Neuronal stem cell (in vitro differentiated cells): ENCODE measurements at regions not wholly inside any gene's neighbourhood (a gene's known extent, or its start where the extent isn't known, plus 50 kb on each side); places are given as distances from the start of the nearest gene placed in this dataset.

ENCODE experiments used
- DNase-seq: peaks from one replicate; pipeline ENCODE4 v3.0.0-alpha.2; 2013; ENCODE audit warnings: low spot score
- H2AFZ ChIP-seq: one replicate; pipeline ENCODE4 v1.6.1; 2013; ENCODE audit warnings: mild to moderate bottlenecking, low read length, inconsistent platforms
- H2AK5ac ChIP-seq: 2 replicates; pipeline ENCODE4 v1.6.1; 2013; ENCODE audit warnings: low read depth, mild to moderate bottlenecking, inconsistent platforms, low read length, moderate library complexity, mixed read lengths
- H2BK120ac ChIP-seq: 2 replicates; pipeline ENCODE4 v1.6.1; 2013; ENCODE audit warnings: low read depth, mild to moderate bottlenecking, inconsistent platforms, low read length, moderate library complexity, mixed read lengths
- H2BK12ac ChIP-seq: one replicate; pipeline ENCODE4 v1.6.1; 2013; ENCODE audit warnings: low read length, inconsistent platforms
- H2BK15ac ChIP-seq: 2 replicates; pipeline ENCODE4 v1.6.1; 2013; ENCODE audit warnings: mild to moderate bottlenecking, low read length, inconsistent platforms, mixed read lengths
- H2BK5ac ChIP-seq: one replicate; pipeline ENCODE4 v1.6.1; 2013; ENCODE audit warnings: inconsistent platforms, mild to moderate bottlenecking, low read length, moderate library complexity
- H3K14ac ChIP-seq: one replicate; pipeline ENCODE4 v1.6.1; 2013; ENCODE audit warnings: low read length, inconsistent platforms
- H3K18ac ChIP-seq: 2 replicates; pipeline ENCODE4 v1.6.1; 2013; ENCODE audit warnings: low read length, inconsistent platforms
- H3K23ac ChIP-seq: 2 replicates; pipeline ENCODE4 v1.6.1; 2013; ENCODE audit warnings: low read depth, mild to moderate bottlenecking, mixed read lengths, low read length, inconsistent platforms; ENCODE audit not compliant: poor library complexity
- H3K27ac ChIP-seq: replicated peaks from 3 replicates; pipeline ENCODE4 v1.5.1; 2013; ENCODE audit warnings: low read length, inconsistent platforms
- H3K27me3 ChIP-seq, 3 experiments: 2 replicates each; pipeline ENCODE4 v1.6.1; 2013; ENCODE audit warnings: low read length in 3 of 3, mild to moderate bottlenecking in 2 of 3, inconsistent platforms in 1 of 3, low read depth in 1 of 3, mixed read lengths in 1 of 3, moderate library complexity in 1 of 3; ENCODE audit not compliant: control insufficient read depth in 3 of 3, insufficient read depth in 3 of 3
- H3K36me3 ChIP-seq, 2 donors: replicated peaks in 1 of 2; 2 replicates each; pipeline ENCODE4 v1.6.1; 2013; ENCODE audit warnings: low read length in 2 of 2; ENCODE audit not compliant: control insufficient read depth in 2 of 2, insufficient read depth in 2 of 2
- H3K4ac ChIP-seq: 2 replicates; pipeline ENCODE4 v1.6.1; 2013; ENCODE audit warnings: inconsistent platforms, mild to moderate bottlenecking, low read length, moderate library complexity
- H3K4me1 ChIP-seq, 2 donors: 1 replicate in 1 of 2; 2 replicates in 1 of 2; pipeline ENCODE4 v1.6.1; 2013; ENCODE audit warnings: low read length in 2 of 2, low read depth in 1 of 2; ENCODE audit not compliant: control insufficient read depth in 2 of 2, insufficient read depth in 1 of 2
- H3K4me2 ChIP-seq: one replicate; pipeline ENCODE4 v1.6.1; 2013; ENCODE audit warnings: mild to moderate bottlenecking, low read length, inconsistent platforms; ENCODE audit not compliant: insufficient read depth, poor library complexity, severe bottlenecking
- H3K4me3 ChIP-seq, 2 donors: 2 replicates each; pipeline ENCODE4 v1.5.1; 2013; ENCODE audit warnings: low read length in 2 of 2, mild to moderate bottlenecking in 2 of 2, inconsistent platforms in 1 of 2, moderate library complexity in 1 of 2
- H3K79me1 ChIP-seq: one replicate; pipeline ENCODE4 v1.6.1; 2013; ENCODE audit warnings: low read depth, mild to moderate bottlenecking, inconsistent platforms, low read length, moderate library complexity
- H3K9ac ChIP-seq: one replicate; pipeline ENCODE4 v1.6.1; 2013; ENCODE audit warnings: mild to moderate bottlenecking, low read depth, low read length, inconsistent platforms; ENCODE audit not compliant: poor library complexity
- H3K9me3 ChIP-seq, 2 donors: replicated peaks in 1 of 2; 2 replicates each; pipeline versions ENCODE3 to v1.6.1; 2013; ENCODE audit warnings: low read length in 2 of 2, mild to moderate bottlenecking in 2 of 2, inconsistent platforms in 1 of 2, low read depth in 1 of 2, mixed read lengths in 1 of 2, moderate library complexity in 1 of 2; ENCODE audit not compliant: control insufficient read depth in 2 of 2, insufficient read depth in 1 of 2
- H4K8ac ChIP-seq: one replicate; pipeline ENCODE4 v1.6.1; 2013; ENCODE audit warnings: low read depth, mild to moderate bottlenecking, inconsistent platforms, low read length, moderate library complexity
- H4K91ac ChIP-seq: one replicate; pipeline ENCODE4 v1.6.1; 2013; ENCODE audit warnings: low read length, low read depth, mild to moderate bottlenecking, inconsistent platforms; ENCODE audit not compliant: poor library complexity
- WGBS, 2 donors: extraction: QIAGEN DNeasy Blood & Tissue Kit; methylation state at CpG; one replicate each; pipeline ENCODE4 v1.1.7; 2013; ENCODE audit warnings: missing lambda C conversion rate in 2 of 2, mixed read lengths in 1 of 2; ENCODE audit not compliant: insufficient read length in 2 of 2, insufficient replicate concordance in 1 of 2; ENCODE audit errors: extremely low coverage in 2 of 2; 5-methylcytosine and 5-hydroxymethylcytosine counted together

GRCh38 chr7:46649876-46650275 is 728.8 kb upstream of the IGFBP3 start:
- H3K79me1 ChIP-seq = no peaks in the 10 kb centered on the region
- H2BK12ac ChIP-seq = no peak overlapping the region
- no peak overlapping the region for H2BK15ac ChIP-seq
- no peaks in the 10 kb centered on the region for H3K27me3 ChIP-seq
- H3K4ac ChIP-seq = no peak overlapping the region
- no peak for DNase-seq
- no peak overlapping the region for H3K18ac ChIP-seq
- no peak overlapping the region for H4K91ac ChIP-seq
- no peak overlapping the region for H3K23ac ChIP-seq
- no peak overlapping the region for H2BK120ac ChIP-seq
- H3K4me3 ChIP-seq = no peak overlapping the region
- H3K9ac ChIP-seq = no peak overlapping the region
- H2BK5ac ChIP-seq = no peak overlapping the region
- peaks cover 0 to 6% of the 10 kb centered on the region in 2 donors for H3K4me1 ChIP-seq
- H3K27ac ChIP-seq = no peak overlapping the region
- no peak overlapping the region for H2AK5ac ChIP-seq
- no peak overlapping the region for H3K4me2 ChIP-seq
- H3K36me3 ChIP-seq = no peaks in the 10 kb centered on the region
- no peak overlapping the region for H4K8ac ChIP-seq
- H3K14ac ChIP-seq = no peak overlapping the region
- no CpG with 5 or more reads among the region's 2 CpGs for WGBS, 2 donors
- no peaks in the 10 kb centered on the region for H3K9me3 ChIP-seq
- no peak overlapping the region for H2AFZ ChIP-seq

GRCh38 chr7:46637793-46638735 is 717.0 kb upstream of the IGFBP3 start:
- H2AK5ac ChIP-seq = no peak overlapping the region
- no peak overlapping the region for H3K27ac ChIP-seq
- H2BK15ac ChIP-seq = peak overlapping the region; percentile 63
- no peak for DNase-seq
- H3K36me3 ChIP-seq = no peaks in the 10 kb centered on the region
- H3K14ac ChIP-seq = no peak overlapping the region
- H2BK5ac ChIP-seq = no peak overlapping the region
- H3K4me3 ChIP-seq = no peak overlapping the region
- no peak overlapping the region for H2BK120ac ChIP-seq
- no peak overlapping the region for H3K23ac ChIP-seq
- H3K18ac ChIP-seq = peak overlapping the region; percentile 33
- no peak overlapping the region for H2BK12ac ChIP-seq
- no peak overlapping the region for H3K9ac ChIP-seq
- H3K27me3 ChIP-seq = no peaks in the 10 kb centered on the region
- no peaks in the 10 kb centered on the region for H3K9me3 ChIP-seq
- no peak overlapping the region for H4K8ac ChIP-seq
- WGBS, 2 donors = no CpG with 5 or more reads among the region's 12 CpGs
- H2AFZ ChIP-seq = no peak overlapping the region
- no peaks in the 10 kb centered on the region for H3K79me1 ChIP-seq
- H3K4ac ChIP-seq = no peak overlapping the region
- H4K91ac ChIP-seq = no peak overlapping the region
- peaks cover 0 to 5% of the 10 kb centered on the region in 2 donors for H3K4me1 ChIP-seq
- no peak overlapping the region for H3K4me2 ChIP-seq

GRCh38 chr7:46636022-46636421 is 715.0 kb upstream of the IGFBP3 start:
- H3K79me1 ChIP-seq = no peaks in the 10 kb centered on the region
- peak overlapping the region; percentile 13 for H3K18ac ChIP-seq
- H3K9ac ChIP-seq = no peak overlapping the region
- H3K4me1 ChIP-seq = peaks cover 0 to 5% of the 10 kb centered on the region in 2 donors
- no peak overlapping the region for H3K4ac ChIP-seq
- H3K4me2 ChIP-seq = no peak overlapping the region
- H2AFZ ChIP-seq = no peak overlapping the region
- no peak overlapping the region for H3K4me3 ChIP-seq
- no peak overlapping the region for H2BK120ac ChIP-seq
- DNase-seq = no peak
- H3K27ac ChIP-seq = no peak overlapping the region
- no CpG with 5 or more reads among the region's 3 CpGs for WGBS, 2 donors
- no peak overlapping the region for H2BK15ac ChIP-seq
- H4K8ac ChIP-seq = no peak overlapping the region
- H3K14ac ChIP-seq = no peak overlapping the region
- H2BK12ac ChIP-seq = no peak overlapping the region
- no peaks in the 10 kb centered on the region for H3K9me3 ChIP-seq
- H2AK5ac ChIP-seq = peak overlapping the region; percentile 60
- no peak overlapping the region for H2BK5ac ChIP-seq
- H3K36me3 ChIP-seq = no peaks in the 10 kb centered on the region
- H3K23ac ChIP-seq = no peak overlapping the region
- H4K91ac ChIP-seq = no peak overlapping the region
- no peaks in the 10 kb centered on the region for H3K27me3 ChIP-seq

DNA sequence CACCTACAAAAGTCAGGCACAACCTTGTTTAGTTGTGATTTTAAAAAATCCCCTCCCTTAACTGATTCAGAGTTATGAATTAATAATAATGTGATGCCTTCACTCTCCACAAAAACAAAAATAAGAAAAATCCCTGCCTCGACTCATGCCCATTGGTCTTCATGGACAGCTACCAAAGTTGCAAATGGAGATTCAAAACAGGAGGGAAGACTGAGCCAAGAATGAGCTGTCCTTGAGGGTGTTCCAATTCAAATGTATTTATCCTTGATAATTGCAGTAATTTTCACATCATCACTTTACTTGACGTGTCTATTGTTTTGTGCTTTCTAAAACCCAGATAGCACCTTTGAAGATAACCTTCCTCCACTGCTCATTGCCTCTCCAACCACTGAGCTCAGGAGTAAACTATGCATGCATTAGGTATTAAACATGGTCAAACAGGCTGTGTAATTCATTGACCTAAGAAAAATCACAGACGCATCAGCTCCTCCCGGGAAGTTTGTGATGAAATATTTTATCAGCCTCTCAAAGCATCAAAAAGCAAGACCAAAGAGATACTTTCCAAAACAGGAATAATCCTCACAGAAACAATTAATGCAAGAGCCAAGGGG is 712.7 kb upstream of the IGFBP3 start:
- no peak overlapping the region for H4K91ac ChIP-seq
- H3K4ac ChIP-seq = no peak overlapping the region
- WGBS, 2 donors = no CpG with 5 or more reads among the region's 4 CpGs
- H3K4me2 ChIP-seq = no peak overlapping the region
- H3K23ac ChIP-seq = no peak overlapping the region
- H3K14ac ChIP-seq = no peak overlapping the region
- H3K4me1 ChIP-seq = peaks cover 0 to 5% of the 10 kb centered on the region in 2 donors
- H3K18ac ChIP-seq = no peak overlapping the region
- no peak overlapping the region for H2BK12ac ChIP-seq
- no peak overlapping the region for H3K4me3 ChIP-seq
- no peak overlapping the region for H2BK15ac ChIP-seq
- H3K27me3 ChIP-seq = no peaks in the 10 kb centered on the region
- no peak overlapping the region for H2AFZ ChIP-seq
- no peak overlapping the region for H2BK5ac ChIP-seq
- no peak for DNase-seq
- no peaks in the 10 kb centered on the region for H3K79me1 ChIP-seq
- H2AK5ac ChIP-seq = no peak overlapping the region
- no peak overlapping the region for H3K9ac ChIP-seq
- H3K9me3 ChIP-seq = no peaks in the 10 kb centered on the region
- H3K27ac ChIP-seq = no peak overlapping the region
- H3K36me3 ChIP-seq = no peaks in the 10 kb centered on the region
- H2BK120ac ChIP-seq = no peak overlapping the region
- no peak overlapping the region for H4K8ac ChIP-seq
